ENCODE measurements at regions not wholly inside any gene's neighbourhood (a gene's known extent, or its start where the extent isn't known, plus 50 kb on each side); places are given as distances from the start of the nearest gene placed in this dataset.

DNA sequence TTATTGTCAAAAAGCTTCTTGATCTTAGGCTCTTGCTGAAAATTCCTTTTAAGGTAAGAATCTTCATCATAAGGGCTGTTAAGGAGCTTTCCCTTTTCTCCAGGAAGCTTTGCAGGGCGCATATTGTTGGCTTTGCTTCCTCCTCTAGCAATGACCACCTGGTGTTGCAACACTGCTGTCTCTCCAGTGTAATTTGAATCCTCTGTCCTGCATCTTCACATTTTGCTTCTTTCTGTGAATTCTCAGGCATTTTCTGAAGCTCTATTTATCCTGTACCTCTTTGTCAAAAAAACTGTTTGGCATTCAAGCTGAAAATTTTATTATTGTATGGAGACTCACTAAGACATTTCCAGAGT, 533.1 kb upstream of the CHAC2 start:
- 0% methylated on average over 1 of the region's 1 CpG for WGBS (ENCODE audit: insufficient coverage, insufficient replicate concordance, low lambda C conversion rate, missing lambda C conversion rate)
- in situ Hi-C loops (cut with MboI) (no loop called here), intact Hi-C loops (cut with micrococcal nuclease; ENCODE audit: unreplicated experiment) (no loop called here)
- CTCF ChIA-PET = no interaction called here
- Histone ChIP-seq H3K9me3 (replicated peaks; ENCODE audit: control insufficient read depth, insufficient read depth, low read length) (no peaks in the 10 kb centered on the region), H3K27ac (ENCODE audit: control insufficient read depth, insufficient read depth) (no peak overlapping the region), H3K27me3 (replicated peaks in 1 of 2; ENCODE audit: control insufficient read depth in 2 of 2, insufficient read depth in 2 of 2, low read length in 1 of 2) (no peaks in the 10 kb centered on the region), H3K79me2 (ENCODE audit: control insufficient read depth, insufficient read depth, low read length) (no peaks in the 10 kb centered on the region), H3K9ac (ENCODE audit: control insufficient read depth, insufficient read depth, low read length) (no peak overlapping the region), H4K20me1 (ENCODE audit: control insufficient read depth, insufficient read depth) (no peaks in the 10 kb centered on the region), H2AFZ (ENCODE audit: control insufficient read depth, low read depth, low read length) (no peak overlapping the region), H3K36me3 (ENCODE audit: control insufficient read depth in 2 of 2, insufficient read depth in 2 of 2, low read length in 1 of 2) (no peaks in the 10 kb centered on the region), H3K4me1 (ENCODE audit: control insufficient read depth, insufficient read depth, low read length) (no peaks in the 10 kb centered on the region), H3K4me3 (no peak overlapping the region), H3K4me2 (ENCODE audit: control insufficient read depth, insufficient read depth) (no peak overlapping the region)
- DNase-seq (ENCODE audit: low read depth, low spot score) (no peak), FAIRE-seq (no peak), ATAC-seq (no peak)
- RAD21 ChIA-PET (ENCODE audit: unreplicated experiment) = no interaction called here
- BruUV-seq (replicated peaks) = no TSS peak
- POLR2A ChIA-PET = no interaction called here
- SMC1A ChIA-PET (ENCODE audit: uncharacterized antibody, unreplicated experiment) = no interaction called here
- TF ChIP-seq SREBF2 (IDR thresholded peaks at IDR 0.05; ENCODE audit: low read length) = no peak
- TF ChIP-seq, protein P1, sequence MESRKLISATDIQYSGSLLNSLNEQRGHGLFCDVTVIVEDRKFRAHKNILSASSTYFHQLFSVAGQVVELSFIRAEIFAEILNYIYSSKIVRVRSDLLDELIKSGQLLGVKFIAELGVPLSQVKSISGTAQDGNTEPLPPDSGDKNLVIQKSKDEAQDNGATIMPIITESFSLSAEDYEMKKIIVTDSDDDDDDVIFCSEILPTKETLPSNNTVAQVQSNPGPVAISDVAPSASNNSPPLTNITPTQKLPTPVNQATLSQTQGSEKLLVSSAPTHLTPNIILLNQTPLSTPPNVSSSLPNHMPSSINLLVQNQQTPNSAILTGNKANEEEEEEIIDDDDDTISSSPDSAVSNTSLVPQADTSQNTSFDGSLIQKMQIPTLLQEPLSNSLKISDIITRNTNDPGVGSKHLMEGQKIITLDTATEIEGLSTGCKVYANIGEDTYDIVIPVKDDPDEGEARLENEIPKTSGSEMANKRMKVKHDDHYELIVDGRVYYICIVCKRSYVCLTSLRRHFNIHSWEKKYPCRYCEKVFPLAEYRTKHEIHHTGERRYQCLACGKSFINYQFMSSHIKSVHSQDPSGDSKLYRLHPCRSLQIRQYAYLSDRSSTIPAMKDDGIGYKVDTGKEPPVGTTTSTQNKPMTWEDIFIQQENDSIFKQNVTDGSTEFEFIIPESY (IDR thresholded peaks at IDR 0.05) = no peak
- TF ChIP-seq ASH2L (IDR thresholded peaks at IDR 0.05; ENCODE audit: borderline replicate concordance, low read depth) = no peak
- TF ChIP-seq ZNF622 (IDR thresholded peaks at IDR 0.05) = no peak
- no peak for TF ChIP-seq GATAD2B (conservative IDR thresholded peaks at IDR 0.05; ENCODE audit: low read depth)
- TF ChIP-seq ZNF207 (IDR thresholded peaks at IDR 0.05; ENCODE audit: borderline replicate concordance) = no peak
- TF ChIP-seq ZBED1 (IDR thresholded peaks at IDR 0.05; ENCODE audit: borderline replicate concordance) = no peak
